ENCODE measurements at regions not wholly inside any gene's neighbourhood (a gene's known extent, or its start where the extent isn't known, plus 50 kb on each side); places are given as distances from the start of the nearest gene placed in this dataset.

GRCh38 chr9:79302569-79302968 lies 269.2 kb upstream of the TLE4 start:
- no peaks in the 10 kb centered on the region for H3K9me3 ChIP-seq (ENCODE audit: control insufficient read depth, insufficient read depth, low read length)
- H3K27me3 ChIP-seq (ENCODE audit: control insufficient read depth, insufficient read depth, low read length) = no peaks in the 10 kb centered on the region
- H3K27ac ChIP-seq (ENCODE audit: low read depth, low read length) = no peak overlapping the region
- no peaks in the 10 kb centered on the region for H3K36me3 ChIP-seq (ENCODE audit: control insufficient read depth, insufficient read depth, low read length)
- H3K9ac ChIP-seq (ENCODE audit: low read depth, low read length) = no peak overlapping the region
- H3K4me1 ChIP-seq (ENCODE audit: control insufficient read depth, insufficient read depth, low read length) = peaks cover 31% of the 10 kb centered on the region
- H3K4me3 ChIP-seq (ENCODE audit: low read depth, low read length) = no peak overlapping the region

- H3K27me3 ChIP-seq (ENCODE audit: control insufficient read depth, insufficient read depth, low read length) = no peaks in the 10 kb centered on the region
- no peaks in the 10 kb centered on the region for H3K9me3 ChIP-seq (ENCODE audit: control insufficient read depth, insufficient read depth, low read length)
- H3K4me1 ChIP-seq (ENCODE audit: control insufficient read depth, insufficient read depth, low read length) = peaks cover 7% of the 10 kb centered on the region
- H3K27ac ChIP-seq (ENCODE audit: low read depth, low read length) = no peak overlapping the region
- H3K4me3 ChIP-seq (ENCODE audit: low read depth, low read length) = no peak overlapping the region
- no peak overlapping the region for H3K9ac ChIP-seq (ENCODE audit: low read depth, low read length)
- H3K36me3 ChIP-seq (ENCODE audit: control insufficient read depth, insufficient read depth, low read length) = no peaks in the 10 kb centered on the region
Measured at GRCh38 chr9:79308012-79308411, 263.8 kb upstream of the TLE4 start.

DNA sequence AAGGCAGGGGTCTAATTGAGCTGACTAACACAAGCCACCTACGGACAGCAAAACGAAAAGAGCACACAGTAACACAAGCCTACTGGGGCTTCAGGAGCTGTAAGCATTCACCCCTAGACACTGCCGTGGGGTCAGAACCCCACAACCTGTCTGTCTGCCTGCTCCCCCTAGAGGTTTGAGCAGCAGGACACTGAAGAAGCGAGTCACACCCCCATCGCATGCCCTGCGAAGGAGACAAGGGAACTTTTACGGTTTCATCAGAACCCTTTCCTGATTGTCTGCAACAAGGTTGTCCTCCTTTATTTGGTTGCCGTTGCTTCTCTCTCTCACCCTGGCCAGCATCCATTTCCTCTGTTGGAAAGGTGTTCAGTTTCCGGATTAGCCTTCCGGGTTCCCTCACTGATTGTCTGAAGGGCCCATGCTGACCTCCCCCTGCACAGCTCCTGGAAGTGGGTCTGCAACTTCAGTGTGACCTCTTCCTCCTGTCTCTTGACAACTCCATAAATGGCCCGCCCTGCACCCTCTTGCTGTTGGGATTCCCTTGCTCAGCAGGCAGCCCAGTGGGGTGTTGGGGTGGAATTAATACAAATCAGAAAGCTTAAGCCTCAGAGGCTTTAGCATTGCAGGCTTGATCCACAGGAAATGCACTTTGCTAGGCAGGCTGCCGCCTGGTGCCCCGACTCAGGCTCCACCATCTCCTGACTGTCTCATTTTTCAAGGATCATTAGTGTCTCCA lies 258.9 kb upstream of the TLE4 start:
- Histone ChIP-seq H3K9me3 (ENCODE audit: control insufficient read depth, insufficient read depth, low read length) (no peaks in the 10 kb centered on the region), H3K27me3 (ENCODE audit: control insufficient read depth, insufficient read depth, low read length) (no peaks in the 10 kb centered on the region), H3K36me3 (ENCODE audit: control insufficient read depth, insufficient read depth, low read length) (no peaks in the 10 kb centered on the region), H3K27ac (ENCODE audit: low read depth, low read length) (no peak overlapping the region), H3K4me1 (ENCODE audit: control insufficient read depth, insufficient read depth, low read length) (peaks cover 15% of the 10 kb centered on the region), H3K4me3 (ENCODE audit: low read depth, low read length) (no peak overlapping the region), H3K9ac (ENCODE audit: low read depth, low read length) (no peak overlapping the region)

DNA sequence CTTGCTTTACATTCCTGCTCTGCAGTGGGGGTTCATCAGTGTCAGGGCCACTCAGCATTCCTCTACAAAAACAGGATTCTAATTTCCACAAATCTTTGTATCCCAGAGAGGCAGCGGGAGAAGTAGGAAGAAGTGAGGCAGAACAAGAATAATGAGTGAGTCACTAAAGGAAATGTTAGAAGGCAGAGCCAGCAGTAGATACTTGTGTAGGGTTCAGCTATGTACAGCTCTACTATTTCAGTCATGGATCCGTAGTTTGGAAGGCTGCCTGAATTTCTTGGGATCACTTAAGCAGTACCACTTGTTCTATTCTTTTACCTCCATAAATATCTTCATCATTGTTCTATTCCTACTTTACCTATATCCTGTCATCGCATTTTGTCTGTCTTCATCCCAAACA lies 246.3 kb upstream of the TLE4 start:
- H3K27me3 ChIP-seq (ENCODE audit: control insufficient read depth, insufficient read depth, low read length) = no peaks in the 10 kb centered on the region
- no peak overlapping the region for H3K9ac ChIP-seq (ENCODE audit: low read depth, low read length)
- H3K27ac ChIP-seq (ENCODE audit: low read depth, low read length) = no peak overlapping the region
- no peak overlapping the region for H3K4me3 ChIP-seq (ENCODE audit: low read depth, low read length)
- H3K4me1 ChIP-seq (ENCODE audit: control insufficient read depth, insufficient read depth, low read length) = no peaks in the 10 kb centered on the region
- no peaks in the 10 kb centered on the region for H3K36me3 ChIP-seq (ENCODE audit: control insufficient read depth, insufficient read depth, low read length)
- no peaks in the 10 kb centered on the region for H3K9me3 ChIP-seq (ENCODE audit: control insufficient read depth, insufficient read depth, low read length)

- Histone ChIP-seq H3K4me1 (ENCODE audit: control insufficient read depth, insufficient read depth, low read length) (no peaks in the 10 kb centered on the region), H3K27me3 (ENCODE audit: control insufficient read depth, insufficient read depth, low read length) (no peaks in the 10 kb centered on the region), H3K9me3 (ENCODE audit: control insufficient read depth, insufficient read depth, low read length) (no peaks in the 10 kb centered on the region), H3K27ac (ENCODE audit: low read depth, low read length) (no peak overlapping the region), H3K9ac (ENCODE audit: low read depth, low read length) (no peak overlapping the region), H3K4me3 (ENCODE audit: low read depth, low read length) (no peak overlapping the region), H3K36me3 (ENCODE audit: control insufficient read depth, insufficient read depth, low read length) (no peaks in the 10 kb centered on the region)
Measured at GRCh38 chr9:79329861-79330260, 241.9 kb upstream of the TLE4 start.

- Histone ChIP-seq H3K4me3 (ENCODE audit: low read depth, low read length) (no peak overlapping the region), H3K4me1 (ENCODE audit: control insufficient read depth, insufficient read depth, low read length) (no peaks in the 10 kb centered on the region), H3K27ac (ENCODE audit: low read depth, low read length) (no peak overlapping the region), H3K27me3 (ENCODE audit: control insufficient read depth, insufficient read depth, low read length) (no peaks in the 10 kb centered on the region), H3K9me3 (ENCODE audit: control insufficient read depth, insufficient read depth, low read length) (peaks cover 2% of the 10 kb centered on the region; the same call in 1 of the 2 replicates), H3K9ac (ENCODE audit: low read depth, low read length) (no peak overlapping the region), H3K36me3 (ENCODE audit: control insufficient read depth, insufficient read depth, low read length) (no peaks in the 10 kb centered on the region)
Measured at GRCh38 chr9:79334001-79334400, 237.8 kb upstream of the TLE4 start.

DNA sequence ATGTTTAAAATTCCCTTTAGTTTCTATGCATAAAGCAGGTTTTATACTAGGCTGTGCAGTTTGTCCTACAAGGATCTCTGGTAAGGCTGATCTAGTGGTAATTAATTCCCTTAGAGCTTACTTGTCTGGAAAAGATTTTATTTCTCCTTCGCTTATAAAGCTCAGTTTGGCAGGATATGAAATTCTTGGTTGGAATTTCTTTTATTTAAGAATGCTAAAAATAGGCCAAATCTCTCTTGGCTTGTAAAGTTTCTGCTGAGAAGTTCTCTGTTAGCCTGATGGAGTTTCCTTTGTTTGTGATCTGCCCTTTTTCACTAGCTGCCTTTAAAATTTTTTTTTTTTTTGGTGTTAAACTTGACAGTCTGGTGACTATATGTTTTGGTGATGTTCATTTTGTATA lies 237.1 kb upstream of the TLE4 start:
- H3K27me3 ChIP-seq (ENCODE audit: control insufficient read depth, insufficient read depth, low read length) = no peaks in the 10 kb centered on the region
- no peak overlapping the region for H3K4me3 ChIP-seq (ENCODE audit: low read depth, low read length)
- H3K9me3 ChIP-seq (ENCODE audit: control insufficient read depth, insufficient read depth, low read length) = peaks cover 2% of the 10 kb centered on the region; the same call in 1 of the 2 replicates
- no peak overlapping the region for H3K9ac ChIP-seq (ENCODE audit: low read depth, low read length)
- no peaks in the 10 kb centered on the region for H3K4me1 ChIP-seq (ENCODE audit: control insufficient read depth, insufficient read depth, low read length)
- H3K36me3 ChIP-seq (ENCODE audit: control insufficient read depth, insufficient read depth, low read length) = no peaks in the 10 kb centered on the region
- H3K27ac ChIP-seq (ENCODE audit: low read depth, low read length) = no peak overlapping the region

DNA sequence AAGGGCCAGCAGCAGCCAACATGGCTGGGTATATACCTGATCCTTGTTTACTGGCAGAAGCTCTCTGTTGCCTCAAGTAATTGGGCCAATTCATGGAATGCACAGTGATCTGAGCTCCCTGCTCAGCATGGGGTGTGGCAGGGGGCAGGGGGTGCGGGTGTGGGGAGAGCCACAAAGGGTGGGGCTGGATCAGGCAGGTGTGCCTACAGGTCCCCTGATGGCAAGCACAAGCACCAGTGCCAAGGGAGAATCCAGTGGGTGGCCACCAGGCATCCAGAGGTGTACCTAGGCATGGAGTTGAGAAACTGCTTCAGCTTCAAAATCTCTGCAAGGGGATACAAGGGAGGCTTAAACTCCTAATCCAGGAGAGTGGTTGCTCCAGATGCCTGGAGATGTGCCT lies 235.8 kb upstream of the TLE4 start:
- Histone ChIP-seq H3K9me3 (ENCODE audit: control insufficient read depth, insufficient read depth, low read length) (peaks cover 2% of the 10 kb centered on the region; the same call in 1 of the 2 replicates), H3K27ac (ENCODE audit: low read depth, low read length) (no peak overlapping the region), H3K9ac (ENCODE audit: low read depth, low read length) (no peak overlapping the region), H3K4me1 (ENCODE audit: control insufficient read depth, insufficient read depth, low read length) (no peaks in the 10 kb centered on the region), H3K36me3 (ENCODE audit: control insufficient read depth, insufficient read depth, low read length) (no peaks in the 10 kb centered on the region), H3K27me3 (ENCODE audit: control insufficient read depth, insufficient read depth, low read length) (no peaks in the 10 kb centered on the region), H3K4me3 (ENCODE audit: low read depth, low read length) (no peak overlapping the region)

GRCh38 chr9:79341561-79341960 lies 230.2 kb upstream of the TLE4 start:
- Histone ChIP-seq H3K27ac (ENCODE audit: low read depth, low read length) (no peak overlapping the region), H3K36me3 (ENCODE audit: control insufficient read depth, insufficient read depth, low read length) (no peaks in the 10 kb centered on the region), H3K9me3 (ENCODE audit: control insufficient read depth, insufficient read depth, low read length) (0 out of 2 replicates have a peak, but pooled peaks cover 2% of the 10 kb centered on the region), H3K27me3 (ENCODE audit: control insufficient read depth, insufficient read depth, low read length) (no peaks in the 10 kb centered on the region), H3K4me1 (ENCODE audit: control insufficient read depth, insufficient read depth, low read length) (no peaks in the 10 kb centered on the region), H3K4me3 (ENCODE audit: low read depth, low read length) (no peak overlapping the region), H3K9ac (ENCODE audit: low read depth, low read length) (no peak overlapping the region)

- Histone ChIP-seq H3K27ac (ENCODE audit: low read depth, low read length) (no peak overlapping the region), H3K4me1 (ENCODE audit: control insufficient read depth, insufficient read depth, low read length) (no peaks in the 10 kb centered on the region), H3K4me3 (ENCODE audit: low read depth, low read length) (no peak overlapping the region), H3K27me3 (ENCODE audit: control insufficient read depth, insufficient read depth, low read length) (no peaks in the 10 kb centered on the region), H3K9me3 (ENCODE audit: control insufficient read depth, insufficient read depth, low read length) (no peaks in the 10 kb centered on the region), H3K9ac (ENCODE audit: low read depth, low read length) (no peak overlapping the region), H3K36me3 (ENCODE audit: control insufficient read depth, insufficient read depth, low read length) (no peaks in the 10 kb centered on the region)
Measured at GRCh38 chr9:79346350-79347020, 225.3 kb upstream of the TLE4 start.

DNA sequence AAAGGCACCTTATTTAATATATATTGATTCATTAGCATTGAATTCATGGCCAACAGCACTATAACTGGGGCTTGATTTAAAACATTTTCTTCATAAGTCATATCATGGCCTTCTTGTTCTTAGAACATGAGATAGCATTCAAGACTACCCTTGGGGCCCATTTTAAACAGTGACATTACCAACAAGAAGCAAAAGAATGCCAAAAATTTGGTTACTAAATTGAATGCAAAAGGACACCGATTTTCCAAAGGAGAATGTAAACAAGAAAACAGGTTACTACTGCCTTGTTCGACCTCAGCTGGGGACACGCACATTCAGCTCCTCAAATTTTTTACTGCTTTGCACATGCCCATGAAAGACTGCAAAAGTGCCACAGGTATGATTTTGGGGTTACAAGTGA lies 219.4 kb upstream of the TLE4 start:
- no peak overlapping the region for H3K9ac ChIP-seq (ENCODE audit: low read depth, low read length)
- no peaks in the 10 kb centered on the region for H3K36me3 ChIP-seq (ENCODE audit: control insufficient read depth, insufficient read depth, low read length)
- H3K4me3 ChIP-seq (ENCODE audit: low read depth, low read length) = no peak overlapping the region; the same call in 1 of the 2 replicates
- no peaks in the 10 kb centered on the region for H3K27me3 ChIP-seq (ENCODE audit: control insufficient read depth, insufficient read depth, low read length)
- H3K9me3 ChIP-seq (ENCODE audit: control insufficient read depth, insufficient read depth, low read length) = no peaks in the 10 kb centered on the region
- peaks cover 17% of the 10 kb centered on the region for H3K4me1 ChIP-seq (ENCODE audit: control insufficient read depth, insufficient read depth, low read length)
- H3K27ac ChIP-seq (ENCODE audit: low read depth, low read length) = no peak overlapping the region

Measured in HUES48 (cell line).